DMS114 treated with DMSO at 0.1 percent for 48 hours (cell line): ENCODE measurements at regions not wholly inside any gene's neighbourhood (a gene's known extent, or its start where the extent isn't known, plus 50 kb on each side); places are given as distances from the start of the nearest gene placed in this dataset.
"Not testable (repeated sequence)": the region's sequence is repeated elsewhere in the genome, so short reads cannot be mapped to it uniquely, and the experiment has no call there.

ENCODE experiments used
- DNase-seq: peaks from one replicate; lab custom pipeline; 2025; ENCODE audit not compliant: unreplicated experiment; lab: John Stamatoyannopoulos, UW

DNA sequence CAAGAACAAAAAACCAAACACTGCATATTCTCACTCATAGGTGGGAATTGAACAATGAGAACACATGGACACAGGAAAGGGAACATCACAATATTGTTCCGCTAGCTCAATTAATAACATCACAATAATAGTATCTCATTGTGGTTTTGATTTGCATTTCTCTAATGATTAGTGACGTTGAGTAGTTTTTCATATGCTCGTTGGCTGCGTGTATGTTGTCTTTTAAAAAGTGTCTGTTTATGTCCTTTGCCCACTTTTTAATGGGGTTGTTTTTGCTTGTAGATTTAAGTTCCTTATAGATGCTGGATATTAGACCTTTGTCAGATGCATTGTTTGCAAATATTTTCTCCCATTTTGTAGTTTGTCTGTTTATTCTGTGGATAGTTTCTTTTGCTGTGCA is 312.9 kb downstream of the DOK5 start:
- not testable (repeated sequence) for DNase-seq

DNA sequence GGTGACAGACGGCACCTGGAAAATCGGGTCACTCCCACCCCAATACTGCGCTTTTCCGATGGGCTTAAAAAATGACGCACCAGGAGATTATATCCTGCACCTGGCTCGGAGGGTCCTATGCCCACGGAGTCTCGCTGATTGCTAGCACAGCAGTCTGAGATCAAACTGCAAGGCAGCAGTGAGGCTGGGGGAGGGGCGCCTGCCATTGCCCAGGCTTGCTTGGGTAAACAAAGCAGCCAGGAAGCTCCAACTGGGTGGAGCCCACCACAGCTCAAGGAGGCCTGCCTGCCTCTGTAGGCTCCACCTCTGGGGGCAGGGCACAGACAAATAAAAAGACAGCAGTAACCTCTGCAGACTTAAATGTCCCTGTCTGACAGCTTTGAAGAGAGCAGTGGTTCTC is 307.4 kb downstream of the DOK5 start:
- DNase-seq, result not testable (repeated sequence)

- DNase-seq, result no peak
These were observed 299.0 kb downstream of the DOK5 start for GRCh38 chr20:54774426-54774825.

- DNase-seq, result no peak
These were observed 298.2 kb downstream of the DOK5 start for GRCh38 chr20:54773643-54774000.

GRCh38 chr20:54772893-54773642 is 297.7 kb downstream of the DOK5 start:
- no peak for DNase-seq

DNA sequence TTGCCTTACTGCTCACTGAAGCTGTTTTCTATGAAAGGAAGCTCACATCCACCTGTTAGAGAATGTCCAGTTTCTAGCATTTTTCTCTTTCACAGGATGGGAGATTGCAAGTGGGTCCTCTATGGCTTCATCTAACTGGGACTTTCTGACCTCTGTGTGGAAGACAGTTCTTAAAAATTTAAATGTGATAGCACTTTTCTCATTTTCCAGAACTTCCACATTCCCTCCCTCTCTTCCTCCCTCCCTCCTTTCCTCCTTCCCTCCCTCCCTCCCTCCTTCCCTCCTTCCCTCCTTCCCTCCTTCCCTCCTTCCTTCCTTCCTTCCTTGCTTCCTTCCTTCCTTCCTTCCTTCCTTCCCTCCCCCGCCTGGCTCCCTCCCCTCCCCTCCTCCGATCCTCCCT is 291.1 kb downstream of the DOK5 start:
- DNase-seq, result no peak

GRCh38 chr20:54763366-54763765 is 288.0 kb downstream of the DOK5 start:
- DNase-seq, result no peak

DNA sequence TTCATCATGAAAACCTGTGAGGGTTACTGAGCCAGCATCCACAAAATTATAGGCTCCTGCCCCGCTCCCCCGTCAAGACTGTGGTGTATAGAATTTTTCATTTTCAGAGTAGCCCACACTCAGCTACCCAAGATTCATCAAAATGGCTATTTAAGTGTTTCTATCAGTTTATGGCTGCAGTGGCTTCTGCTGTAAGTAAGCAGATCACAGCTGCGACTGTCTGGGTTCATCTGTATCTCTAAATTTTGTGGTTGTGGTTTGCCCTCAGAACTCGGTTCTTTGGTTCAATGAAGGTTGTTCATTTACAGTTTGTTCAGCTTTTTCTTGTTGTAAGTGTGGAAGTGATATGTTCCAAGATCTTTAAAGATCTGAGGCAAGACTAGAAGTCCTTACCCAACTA is 284.2 kb downstream of the DOK5 start:
- no peak for DNase-seq

DNA sequence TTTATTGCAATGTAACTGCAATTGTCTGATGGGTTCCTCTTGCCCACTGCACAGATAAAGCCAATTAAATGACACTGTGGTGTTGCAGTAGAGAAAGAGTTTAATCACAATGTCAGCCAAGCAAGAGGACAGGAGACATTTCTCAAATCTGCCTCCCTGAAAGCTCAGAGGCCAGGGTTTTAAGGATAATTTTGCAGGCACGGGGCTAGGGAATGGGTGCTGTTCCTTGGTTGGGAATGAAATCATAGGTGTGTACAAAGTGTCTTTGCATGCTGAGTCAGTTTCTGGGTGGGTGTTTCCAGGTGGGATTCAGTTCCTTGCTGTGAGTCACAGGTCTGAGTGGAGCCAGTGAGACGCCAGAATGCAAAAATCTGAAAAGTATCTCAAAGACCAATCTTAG is 271.4 kb downstream of the DOK5 start:
- no peak for DNase-seq

DNA sequence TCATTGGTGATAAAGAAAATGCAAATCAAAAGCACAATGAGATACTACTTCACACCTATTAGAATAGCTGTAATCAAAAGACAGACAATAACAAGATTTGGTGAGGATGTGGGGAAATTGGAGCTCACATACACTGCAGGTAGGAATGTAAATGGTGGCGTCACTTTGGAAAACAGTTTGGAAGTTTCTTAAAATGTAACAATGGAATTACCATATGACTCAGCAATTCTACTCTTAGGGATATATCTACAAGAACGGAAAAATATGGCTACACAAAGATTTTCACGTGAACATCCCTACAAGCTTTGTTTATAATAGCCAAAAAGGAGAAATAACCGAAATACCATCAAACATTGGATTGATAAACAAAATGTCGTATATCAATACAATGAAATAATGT is 270.4 kb downstream of the DOK5 start:
- DNase-seq, result no peak

- no peak for DNase-seq
These were observed 268.7 kb downstream of the DOK5 start for GRCh38 chr20:54744097-54744496.

GRCh38 chr20:54742193-54742592 is 266.8 kb downstream of the DOK5 start:
- DNase-seq, result no peak

DNA sequence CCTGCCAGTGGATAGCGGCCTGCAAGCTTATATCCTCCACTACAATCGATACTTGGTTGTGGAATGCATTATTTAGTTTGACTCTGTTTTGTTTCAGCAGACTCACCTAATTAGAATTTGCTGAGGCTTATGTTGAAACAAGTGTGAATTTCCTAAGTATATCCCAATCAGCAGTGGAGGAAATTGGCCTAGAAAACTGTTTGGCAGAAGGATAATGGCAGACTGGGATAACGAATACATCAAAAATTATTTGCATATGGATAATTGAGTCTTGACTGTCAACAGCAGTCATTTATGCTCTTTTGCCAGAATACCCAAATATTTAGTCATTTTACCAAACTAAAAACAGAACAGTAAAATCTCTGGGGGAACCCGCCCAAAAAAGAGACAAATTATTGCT is 261.0 kb downstream of the DOK5 start:
- no peak for DNase-seq

DNA sequence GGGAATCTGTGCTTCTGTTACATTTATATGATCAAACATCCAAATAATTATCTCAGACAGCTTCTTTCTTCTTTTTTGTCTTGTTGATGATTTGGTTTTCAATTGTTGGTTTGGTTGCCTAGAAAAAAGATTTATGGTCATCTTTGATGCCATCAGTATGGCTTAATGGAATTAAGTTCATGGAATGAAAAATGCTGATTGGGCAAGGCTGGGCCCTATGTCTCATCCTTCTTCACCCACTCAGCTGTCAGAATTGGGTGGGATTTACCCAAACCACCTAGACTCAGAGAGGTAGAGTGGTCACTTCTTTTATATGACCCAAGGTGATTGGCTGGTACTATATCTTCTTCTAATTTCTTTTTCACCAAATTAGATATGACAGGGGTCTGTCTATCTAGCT is 258.3 kb downstream of the DOK5 start:
- no peak for DNase-seq

DNA sequence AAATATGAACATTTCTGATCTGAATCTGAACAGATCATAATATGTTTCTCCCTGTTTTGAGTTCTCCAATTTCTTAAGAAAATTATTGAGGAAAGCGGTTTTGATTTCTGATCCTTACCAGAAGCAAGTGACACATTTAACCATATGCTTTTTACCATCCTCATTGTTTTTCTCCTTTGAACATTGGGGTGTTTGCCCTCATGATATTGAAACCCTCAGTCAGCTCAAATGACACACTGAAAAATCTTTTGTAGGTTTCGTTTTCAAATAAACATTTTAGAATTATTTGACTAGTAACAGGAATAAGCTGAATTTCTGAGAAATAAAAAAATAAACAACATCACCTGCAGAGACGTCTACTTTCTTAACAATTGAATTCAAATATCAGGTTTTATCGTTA is 252.1 kb downstream of the DOK5 start:
- DNase-seq, result no peak

GRCh38 chr20:54726687-54727300 is 251.4 kb downstream of the DOK5 start:
- DNase-seq, result peak; percentile 1

DNA sequence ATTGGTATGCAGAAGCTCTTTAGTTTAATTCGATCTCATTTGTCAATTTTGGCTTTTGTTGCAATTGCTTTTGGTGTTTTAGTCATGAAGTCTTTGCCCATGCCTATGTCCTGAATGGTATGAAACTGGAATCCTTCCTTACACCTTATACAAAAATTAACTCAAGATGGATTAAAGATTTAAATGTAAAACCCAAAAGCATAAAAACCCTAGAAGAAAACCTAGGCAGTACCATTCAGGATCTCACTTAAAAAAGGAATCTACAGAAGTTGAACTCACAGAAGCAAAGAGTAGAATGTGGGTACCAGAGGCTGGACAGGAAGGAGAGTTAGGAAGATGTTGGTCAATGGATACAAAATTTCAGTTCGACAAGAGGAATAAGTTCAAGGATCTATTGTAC is 249.9 kb downstream of the DOK5 start:
- not testable (repeated sequence) for DNase-seq

DNA sequence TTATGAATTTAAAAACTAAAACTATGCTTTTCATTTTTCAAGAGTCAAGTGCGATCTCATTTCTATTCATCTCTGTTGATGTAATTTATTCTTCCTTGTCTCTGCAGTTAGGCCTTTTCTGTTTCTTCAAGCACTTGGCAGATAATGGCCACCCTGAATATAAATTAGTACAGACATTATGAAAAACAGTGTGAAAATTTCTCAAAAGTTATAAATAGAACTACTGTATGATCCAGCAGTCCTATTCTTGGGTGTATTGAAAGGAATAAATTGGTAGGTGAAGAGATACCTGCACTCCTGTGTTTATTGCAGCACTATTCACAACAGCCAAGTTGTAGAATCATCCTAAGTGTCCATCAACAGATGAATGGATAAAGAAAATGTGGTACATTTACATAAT is 248.3 kb downstream of the DOK5 start:
- DNase-seq, result no peak

- DNase-seq, result no peak
These were observed 242.6 kb downstream of the DOK5 start for GRCh38 chr20:54717983-54718382.

GRCh38 chr20:54716790-54717189 is 241.4 kb downstream of the DOK5 start:
- no peak for DNase-seq

GRCh38 chr20:54716174-54716747 is 240.9 kb downstream of the DOK5 start:
- DNase-seq, result no peak

DNA sequence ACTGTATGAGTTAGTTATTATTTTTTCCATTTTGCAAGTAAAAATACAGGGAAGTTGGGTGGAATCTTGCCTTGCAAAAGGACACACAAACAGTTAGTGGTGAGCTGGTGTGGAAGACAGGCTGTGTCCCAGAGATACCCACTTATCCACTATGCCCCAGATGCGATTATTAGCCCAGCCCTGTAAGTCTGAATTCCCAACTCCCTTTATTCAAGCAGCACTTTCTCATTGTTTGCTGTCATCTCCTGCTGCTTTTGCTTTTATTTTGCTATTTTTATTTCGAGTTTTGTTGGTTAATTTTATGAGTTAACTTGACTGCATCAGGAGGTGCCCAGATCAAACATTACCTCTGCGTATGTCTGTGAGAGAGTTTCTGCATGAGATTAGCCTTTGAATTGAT is 239.4 kb downstream of the DOK5 start:
- no peak for DNase-seq

- no peak for DNase-seq
These were observed 238.3 kb downstream of the DOK5 start for GRCh38 chr20:54713727-54714126.
